ENCODE measurements at regions not wholly inside any gene's neighbourhood (a gene's known extent, or its start where the extent isn't known, plus 50 kb on each side); places are given as distances from the start of the nearest gene placed in this dataset.

DNA sequence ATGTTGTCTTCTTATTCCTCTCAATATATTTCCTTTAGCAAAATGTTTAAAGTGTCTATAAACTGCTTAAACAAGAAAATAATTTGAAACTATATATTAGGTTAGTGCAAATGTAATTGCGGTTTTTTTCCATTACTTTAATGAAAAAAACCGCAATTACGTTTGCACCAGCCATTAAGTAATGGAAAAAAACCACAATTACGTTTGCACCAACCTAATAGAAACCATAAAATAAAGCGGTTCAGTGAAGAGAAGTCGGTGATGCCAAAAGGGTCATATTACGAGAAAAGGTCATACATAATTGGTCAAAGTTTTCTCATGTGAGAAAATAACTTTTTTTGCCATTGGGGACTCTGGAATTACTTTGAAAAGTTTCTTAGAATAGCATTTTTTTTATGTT is 385.6 kb upstream of the ST8SIA4 start:
- no peak overlapping the region for H3K4me3 ChIP-seq (ENCODE audit: extremely low read depth in 1 of 4, insufficient read depth in 2 of 4, low read depth in 3 of 4, low read length in 4 of 4)
- H2AK5ac ChIP-seq (ENCODE audit: low read depth, low read length) = no peak overlapping the region
- 97% methylated on average over 7 of the region's 7 CpGs; no CpG with 5 or more reads in 1 of the 2 experiments for WGBS, 2 experiments (ENCODE audit: extremely low coverage in 1 of 2, insufficient coverage in 1 of 2, insufficient read length in 1 of 2, insufficient replicate concordance in 2 of 2, low coverage in 1 of 2, low lambda C conversion rate in 2 of 2, missing lambda C conversion rate in 1 of 2)
- H2BK20ac ChIP-seq (ENCODE audit: low read length) = no peak overlapping the region
- TF ChIP-seq, protein P1, sequence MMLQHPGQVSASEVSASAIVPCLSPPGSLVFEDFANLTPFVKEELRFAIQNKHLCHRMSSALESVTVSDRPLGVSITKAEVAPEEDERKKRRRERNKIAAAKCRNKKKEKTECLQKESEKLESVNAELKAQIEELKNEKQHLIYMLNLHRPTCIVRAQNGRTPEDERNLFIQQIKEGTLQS (IDR thresholded peaks at IDR 0.05; ENCODE audit: insufficient read depth, low read depth, low read length) = no peak
- TF ChIP-seq RFX5 (IDR thresholded peaks at IDR 0.05; ENCODE audit: borderline replicate concordance, low read depth, low read length) = no peak
- TF ChIP-seq CBX8 (IDR thresholded peaks at IDR 0.05; ENCODE audit: borderline replicate concordance, low read depth, low read length) = no peak
- no peak for TF ChIP-seq RNF2 (IDR thresholded peaks at IDR 0.05; ENCODE audit: borderline replicate concordance, low read depth, low read length, missing control alignments, poor library complexity, severe bottlenecking)
- no peak for TF ChIP-seq CHD2 (IDR thresholded peaks at IDR 0.05; ENCODE audit: low read length)
- no peak for TF ChIP-seq POLR2A (IDR thresholded peaks at IDR 0.05; ENCODE audit: control extremely low read depth in 1 of 2, low read depth in 2 of 2, low read length in 2 of 2)
- no peak for TF ChIP-seq BACH1 (IDR thresholded peaks at IDR 0.05; ENCODE audit: low read length)
- TF ChIP-seq EGR1 (IDR thresholded peaks at IDR 0.05; ENCODE audit: borderline replicate concordance, low read depth, low read length) = no peak
- no peak for TF ChIP-seq TCF12 (IDR thresholded peaks at IDR 0.05; ENCODE audit: low read depth, low read length)
- no peak overlapping the region for H4K91ac ChIP-seq (replicated peaks; ENCODE audit: insufficient read length, low read length)
- H3K36me3 ChIP-seq (ENCODE audit: control insufficient read depth in 2 of 4, insufficient read depth in 4 of 4, low read length in 3 of 4) = no peaks in the 10 kb centered on the region
- no peak overlapping the region for H3K4ac ChIP-seq (replicated peaks; ENCODE audit: insufficient read length, low read depth, low read length)
- ChIA-PET POLR2A (ENCODE audit: partially characterized antibody) (no interaction called here), CTCF (ENCODE audit: partially characterized antibody) (no interaction called here)
- H4K20me1 ChIP-seq (replicated peaks in 1 of 2; ENCODE audit: control insufficient read depth in 1 of 2, insufficient read depth in 2 of 2, low read length in 2 of 2) = no peaks in the 10 kb centered on the region
- H3K9ac ChIP-seq (replicated peaks in 1 of 4; ENCODE audit: extremely low read depth in 1 of 4, low read depth in 3 of 4, low read length in 3 of 4) = no peak overlapping the region
- no peaks in the 10 kb centered on the region for H3K4me1 ChIP-seq (replicated peaks in 1 of 4; ENCODE audit: control insufficient read depth in 3 of 4, insufficient read depth in 4 of 4, low read length in 3 of 4)
- H3K18ac ChIP-seq (ENCODE audit: extremely low read depth, low read length) = no peak overlapping the region
- H4K5ac ChIP-seq (ENCODE audit: insufficient read length, low read depth, low read length) = no peak overlapping the region
- no peak overlapping the region for H3K27ac ChIP-seq (ENCODE audit: low read depth, low read length)
- H3K23me2 ChIP-seq (ENCODE audit: low read depth, low read length) = no peaks in the 10 kb centered on the region
- DNase-seq (ENCODE audit: low read depth in 1 of 2, low spot score in 2 of 2) = no peak
- H2BK5ac ChIP-seq (ENCODE audit: low read depth, low read length) = no peak overlapping the region
- H3K14ac ChIP-seq (ENCODE audit: insufficient read length) = no peak overlapping the region
- no peaks in the 10 kb centered on the region for H3K79me1 ChIP-seq (ENCODE audit: low read depth, low read length)
- H3K27me3 ChIP-seq (replicated peaks in 1 of 4; ENCODE audit: control insufficient read depth in 3 of 4, extremely low read depth in 1 of 4, insufficient read depth in 3 of 4, low read length in 3 of 4) = no peaks in the 10 kb centered on the region
- H3K56ac ChIP-seq (replicated peaks; ENCODE audit: insufficient read length, low read depth, low read length) = no peak overlapping the region
- no peak overlapping the region for H4K8ac ChIP-seq (ENCODE audit: extremely low read depth, insufficient read depth, low read length)
- H2AFZ ChIP-seq (ENCODE audit: low read length) = no peak overlapping the region
- H2BK12ac ChIP-seq (ENCODE audit: low read depth, low read length) = no peak overlapping the region
- no peak overlapping the region for H3K4me2 ChIP-seq (ENCODE audit: insufficient read depth in 1 of 2, low read depth in 2 of 2, low read length in 2 of 2)
- H2BK15ac ChIP-seq (ENCODE audit: low read length) = no peak overlapping the region
- H2BK120ac ChIP-seq (replicated peaks; ENCODE audit: low read depth, low read length) = no peak overlapping the region
- no peaks in the 10 kb centered on the region for H3K79me2 ChIP-seq (ENCODE audit: control insufficient read depth in 1 of 2, insufficient read depth in 2 of 2, low read length in 2 of 2)
- no peak for FAIRE-seq
- no peak overlapping the region for H3K23ac ChIP-seq (ENCODE audit: insufficient read length)
- no peaks in the 10 kb centered on the region for H3K9me3 ChIP-seq (ENCODE audit: insufficient read depth in 2 of 2, low read depth in 1 of 2, low read length in 1 of 2)

Data from H1 (cell line).